Glutamatergic neuron (in vitro differentiated cells): ENCODE measurements at regions not wholly inside any gene's neighbourhood (a gene's known extent, or its start where the extent isn't known, plus 50 kb on each side); places are given as distances from the start of the nearest gene placed in this dataset.
"Not testable (repeated sequence)": the region's sequence is repeated elsewhere in the genome, so short reads cannot be mapped to it uniquely, and the experiment has no call there.

ENCODE experiments used
- DNase-seq: peaks from one replicate; pipeline ENCODE4 v3.0.0; 2022
- H3K27ac Mint-ChIP-seq: one replicate; pipeline ENCODE4 v1.8.0; 2020; ENCODE audit warnings: mild to moderate bottlenecking, mixed read lengths, inconsistent platforms; ENCODE audit not compliant: unreplicated experiment
- H3K27me3 Mint-ChIP-seq: one replicate; pipeline ENCODE4 v1.8.0; 2020; ENCODE audit warnings: mild to moderate bottlenecking, moderate library complexity, mixed read lengths, inconsistent platforms; ENCODE audit not compliant: unreplicated experiment
- H3K36me3 Mint-ChIP-seq: one replicate; pipeline ENCODE4 v1.8.0; 2020; ENCODE audit warnings: mild to moderate bottlenecking, mixed read lengths, inconsistent platforms; ENCODE audit not compliant: unreplicated experiment
- H3K4me1 Mint-ChIP-seq: one replicate; pipeline ENCODE4 v1.8.0; 2020; ENCODE audit warnings: mild to moderate bottlenecking, low read depth, mixed read lengths, inconsistent platforms; ENCODE audit not compliant: unreplicated experiment
- H3K4me3 Mint-ChIP-seq: one replicate; pipeline ENCODE4 v1.8.0; 2020; ENCODE audit warnings: mild to moderate bottlenecking, mixed read lengths, inconsistent platforms; ENCODE audit not compliant: unreplicated experiment
- H3K9me3 Mint-ChIP-seq: one replicate; pipeline ENCODE4 v1.8.0; 2020; ENCODE audit warnings: mild to moderate bottlenecking, moderate library complexity, mixed read lengths, inconsistent platforms; ENCODE audit not compliant: unreplicated experiment
- CTCF ChIP-seq: fragments of 200-600 bp; sonication (generic); IDR thresholded peaks from one replicate; pipeline ENCODE4 v1.5.0; 2021; ENCODE audit not compliant: partially characterized antibody, unreplicated experiment

DNA sequence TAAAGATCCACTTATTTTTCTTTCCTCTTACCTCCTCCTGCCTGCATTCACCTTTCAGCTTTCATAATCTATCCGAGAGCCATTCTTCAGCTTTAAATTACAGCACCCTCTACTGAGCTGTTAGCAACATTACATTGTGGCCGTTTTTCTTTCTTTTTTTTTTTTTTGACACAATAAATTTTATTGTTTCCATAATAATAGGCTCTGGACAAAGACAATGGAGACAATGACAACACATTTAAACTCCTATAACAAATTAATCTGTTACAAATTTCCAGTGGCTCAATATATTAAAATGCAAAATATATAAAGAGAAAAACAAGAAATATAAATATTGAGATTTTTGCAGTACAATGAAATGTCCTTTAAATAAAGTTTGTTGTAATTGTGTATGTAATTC, 312.7 kb upstream of the COX7C start:
- not testable (repeated sequence) for H3K9me3 Mint-ChIP-seq, H3K27me3 Mint-ChIP-seq, H3K27ac Mint-ChIP-seq, H3K4me3 Mint-ChIP-seq, H3K4me1 Mint-ChIP-seq, H3K36me3 Mint-ChIP-seq, DNase-seq
- peak; percentile 65 for TF ChIP-seq CTCF

DNA sequence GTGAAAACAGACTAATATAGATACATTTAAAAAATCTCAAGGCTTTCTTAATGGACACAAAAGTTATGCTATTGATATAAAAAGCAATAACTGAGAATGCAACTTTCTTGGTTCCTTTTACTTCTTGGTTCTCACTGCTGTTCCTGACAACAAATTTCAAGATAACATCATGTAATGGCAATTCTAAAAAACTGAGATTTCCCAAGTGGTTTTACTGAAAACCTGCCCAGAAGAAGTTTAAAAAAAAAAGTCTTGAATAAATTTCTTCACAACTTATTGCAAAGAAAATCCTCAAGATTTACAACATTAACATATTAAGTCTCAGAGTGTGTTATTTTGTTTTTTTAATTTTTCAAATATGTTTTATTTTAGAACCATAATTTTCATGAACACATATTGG, 302.8 kb upstream of the COX7C start:
- Mint-ChIP-seq H3K36me3 (peaks cover 7% of the 10 kb centered on the region), H3K4me3 (no peak overlapping the region), H3K4me1 (no peaks in the 10 kb centered on the region), H3K27ac (no peak overlapping the region), H3K27me3 (no peaks in the 10 kb centered on the region), H3K9me3 (peaks cover 4% of the 10 kb centered on the region)
- TF ChIP-seq CTCF, result no peak
- DNase-seq, result no peak

- Mint-ChIP-seq H3K27me3 (no peaks in the 10 kb centered on the region), H3K4me3 (no peak overlapping the region), H3K27ac (no peak overlapping the region), H3K4me1 (no peaks in the 10 kb centered on the region), H3K9me3 (no peaks in the 10 kb centered on the region), H3K36me3 (no peaks in the 10 kb centered on the region)
- no peak for DNase-seq
- no peak for TF ChIP-seq CTCF
These were observed 297.5 kb upstream of the COX7C start for GRCh38 chr5:86320266-86320665.

GRCh38 chr5:86329318-86329717, 288.4 kb upstream of the COX7C start:
- TF ChIP-seq CTCF, result no peak
- no peaks in the 10 kb centered on the region for H3K27me3 Mint-ChIP-seq
- H3K36me3 Mint-ChIP-seq, result no peaks in the 10 kb centered on the region
- DNase-seq, result no peak
- H3K4me1 Mint-ChIP-seq, result no peaks in the 10 kb centered on the region
- H3K27ac Mint-ChIP-seq, result no peak overlapping the region
- no peak overlapping the region for H3K4me3 Mint-ChIP-seq
- H3K9me3 Mint-ChIP-seq, result no peaks in the 10 kb centered on the region

GRCh38 chr5:86330736-86331135, 287.0 kb upstream of the COX7C start:
- Mint-ChIP-seq H3K36me3 (no peaks in the 10 kb centered on the region), H3K27ac (no peak overlapping the region), H3K4me3 (no peak overlapping the region), H3K9me3 (no peaks in the 10 kb centered on the region), H3K27me3 (no peaks in the 10 kb centered on the region), H3K4me1 (no peaks in the 10 kb centered on the region)
- DNase-seq, result no peak
- TF ChIP-seq CTCF, result no peak
